Skin epidermis (tissue), 12 donors: ENCODE measurements at regions not wholly inside any gene's neighbourhood (a gene's known extent, or its start where the extent isn't known, plus 50 kb on each side); places are given as distances from the start of the nearest gene placed in this dataset.
"Not testable (repeated sequence)": the region's sequence is repeated elsewhere in the genome, so short reads cannot be mapped to it uniquely, and the experiment has no call there.

Experiments
- H3K27ac ChIP-seq, 21 experiments: fragments of 200-600 bp; sonication (generic) in 11 of 21; one replicate each; pipeline ENCODE4 v1.5.0; 2020; ENCODE audit warnings: mild to moderate bottlenecking in 3 of 21, inconsistent platforms in 2 of 21, moderate library complexity in 2 of 21
- H3K4me3 ChIP-seq, 7 experiments: fragments of 200-600 bp; sonication (generic) in 2 of 7; one replicate each; pipeline ENCODE4 v1.5.0; 2020; ENCODE audit warnings: inconsistent platforms in 2 of 7, mild to moderate bottlenecking in 2 of 7, moderate library complexity in 1 of 7

- H3K27ac ChIP-seq, H3K4me3 ChIP-seq: not testable (repeated sequence)
Measured at GRCh38 chr20:26373066-26373465, 676.4 kb upstream of the ZNF337 start.

- H3K4me3 ChIP-seq = no peak overlapping the region
- H3K27ac ChIP-seq = no peak overlapping the region
Measured at GRCh38 chr20:26354511-26354910, 657.9 kb upstream of the ZNF337 start.

- no peak overlapping the region for H3K27ac ChIP-seq
- H3K4me3 ChIP-seq = no peak overlapping the region
Measured at GRCh38 chr20:26347396-26347795, 650.7 kb upstream of the ZNF337 start.

GRCh38 chr20:26340460-26341065 is 643.9 kb upstream of the ZNF337 start:
- not testable (repeated sequence) for H3K27ac ChIP-seq, H3K4me3 ChIP-seq

GRCh38 chr20:26324177-26324576 is 627.5 kb upstream of the ZNF337 start:
- Histone ChIP-seq H3K27ac (no peak overlapping the region), H3K4me3 (no peak overlapping the region)

GRCh38 chr20:26315054-26315453 is 618.4 kb upstream of the ZNF337 start:
- no peak overlapping the region for H3K27ac ChIP-seq
- H3K4me3 ChIP-seq = no peak overlapping the region

- not testable (repeated sequence) for H3K4me3 ChIP-seq, H3K27ac ChIP-seq
Measured at GRCh38 chr20:26309720-26310119, 613.1 kb upstream of the ZNF337 start.

GRCh38 chr20:26308961-26309360 is 612.3 kb upstream of the ZNF337 start:
- Histone ChIP-seq H3K27ac (no peak overlapping the region), H3K4me3 (no peak overlapping the region)

- no peak overlapping the region for H3K4me3 ChIP-seq
Measured at GRCh38 chr20:26295006-26295405, 598.4 kb upstream of the ZNF337 start.

GRCh38 chr20:26288379-26289061 is 591.9 kb upstream of the ZNF337 start:
- H3K4me3 ChIP-seq = not testable (repeated sequence)

More at GRCh38 chr20:26295006-26295405, 598.4 kb upstream of the ZNF337 start:
- H3K27ac ChIP-seq = no peak overlapping the region

GRCh38 chr20:26279238-26279637 is 582.6 kb upstream of the ZNF337 start:
- Histone ChIP-seq H3K27ac (no peak overlapping the region), H3K4me3 (no peak overlapping the region)

More at GRCh38 chr20:26288379-26289061, 591.9 kb upstream of the ZNF337 start:
- not testable (repeated sequence) for H3K27ac ChIP-seq

GRCh38 chr20:26277339-26277738 is 580.7 kb upstream of the ZNF337 start:
- Histone ChIP-seq H3K27ac (no peak overlapping the region), H3K4me3 (no peak overlapping the region)

GRCh38 chr20:26276554-26277210 is 580.0 kb upstream of the ZNF337 start:
- no peak overlapping the region for H3K4me3 ChIP-seq
- H3K27ac ChIP-seq = no peak overlapping the region

GRCh38 chr20:26268762-26269161 is 572.1 kb upstream of the ZNF337 start:
- not testable (repeated sequence) for H3K27ac ChIP-seq, H3K4me3 ChIP-seq

- not testable (repeated sequence) for H3K4me3 ChIP-seq, H3K27ac ChIP-seq
Measured at GRCh38 chr20:26260925-26261324, 564.3 kb upstream of the ZNF337 start.

GRCh38 chr20:26252311-26252975 is 555.8 kb upstream of the ZNF337 start:
- not testable (repeated sequence) for H3K4me3 ChIP-seq

GRCh38 chr20:26251376-26251775 is 554.7 kb upstream of the ZNF337 start:
- H3K4me3 ChIP-seq = not testable (repeated sequence)

More at GRCh38 chr20:26252311-26252975, 555.8 kb upstream of the ZNF337 start:
- not testable (repeated sequence) for H3K27ac ChIP-seq

GRCh38 chr20:26250249-26251114 is 553.8 kb upstream of the ZNF337 start:
- H3K4me3 ChIP-seq, H3K27ac ChIP-seq: not testable (repeated sequence)

More at GRCh38 chr20:26251376-26251775, 554.7 kb upstream of the ZNF337 start:
- not testable (repeated sequence) for H3K27ac ChIP-seq

- no peak overlapping the region for H3K27ac ChIP-seq
- H3K4me3 ChIP-seq = no peak overlapping the region
Measured at GRCh38 chr20:26243731-26244130, 547.1 kb upstream of the ZNF337 start.

GRCh38 chr20:26220609-26221008 is 524.0 kb upstream of the ZNF337 start:
- not testable (repeated sequence) for H3K27ac ChIP-seq, H3K4me3 ChIP-seq
